Hepatic stellate cell (primary cell): ENCODE measurements at regions not wholly inside any gene's neighbourhood (a gene's known extent, or its start where the extent isn't known, plus 50 kb on each side); places are given as distances from the start of the nearest gene placed in this dataset.

ENCODE experiments used
- DNase-seq: peaks from one replicate; pipeline ENCODE4 v3.0.0; 2011; ENCODE audit warnings: low spot score

DNA sequence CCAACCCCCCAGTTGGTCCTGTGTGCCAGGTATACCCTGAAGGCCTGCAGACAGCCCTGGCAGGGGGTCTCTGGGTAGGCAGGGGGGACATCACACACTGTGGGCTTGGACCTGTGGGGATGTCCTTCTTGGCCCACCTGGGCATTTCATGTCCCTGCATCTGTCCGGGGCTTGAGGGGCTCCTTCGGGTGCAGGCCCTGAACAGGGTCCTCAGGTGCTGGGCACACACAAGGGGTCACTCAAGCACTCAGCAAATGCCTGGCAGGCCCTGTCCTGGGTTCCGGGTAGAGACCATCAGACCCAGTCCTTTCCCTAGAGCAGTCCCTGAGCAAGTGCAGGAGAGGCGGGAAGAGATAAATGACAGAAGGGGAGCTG is 70.5 kb upstream of the WNT11 start:
- DNase-seq: no peak

DNA sequence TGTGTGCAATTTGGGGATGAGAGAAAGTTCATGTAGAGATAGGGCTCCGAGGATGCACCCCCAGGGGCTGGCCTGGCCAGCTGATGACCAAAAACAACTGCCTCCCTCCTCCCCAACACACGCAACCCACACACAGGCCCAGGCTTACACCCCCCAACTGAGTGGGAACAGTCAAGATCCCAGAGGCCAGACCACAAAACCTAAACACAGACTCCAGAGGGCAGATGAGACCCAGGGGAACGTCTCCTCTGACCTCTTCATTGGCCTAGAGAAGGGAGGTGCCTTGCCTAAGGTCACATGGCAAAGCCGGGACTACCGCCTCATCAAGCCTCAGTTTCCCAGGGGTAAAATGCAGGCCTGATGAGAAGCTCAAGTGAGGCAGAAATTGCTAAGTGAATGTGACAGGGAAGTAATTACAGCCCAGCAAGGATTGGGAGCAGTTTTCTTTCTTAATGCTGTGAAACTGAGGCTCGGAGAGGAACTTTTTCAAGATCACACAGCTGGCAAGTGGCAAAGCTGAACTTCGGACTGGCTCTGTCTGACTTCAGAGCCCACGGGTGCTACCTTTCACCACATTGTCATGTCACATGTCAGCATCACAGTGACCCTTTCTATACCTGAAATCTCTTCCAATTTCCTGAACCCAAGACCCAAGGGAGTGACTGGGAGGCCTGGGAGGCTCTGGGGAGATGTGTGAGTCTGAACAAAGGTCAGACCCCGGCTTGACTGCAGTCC is 69.9 kb upstream of the WNT11 start:
- DNase-seq: no peak

DNA sequence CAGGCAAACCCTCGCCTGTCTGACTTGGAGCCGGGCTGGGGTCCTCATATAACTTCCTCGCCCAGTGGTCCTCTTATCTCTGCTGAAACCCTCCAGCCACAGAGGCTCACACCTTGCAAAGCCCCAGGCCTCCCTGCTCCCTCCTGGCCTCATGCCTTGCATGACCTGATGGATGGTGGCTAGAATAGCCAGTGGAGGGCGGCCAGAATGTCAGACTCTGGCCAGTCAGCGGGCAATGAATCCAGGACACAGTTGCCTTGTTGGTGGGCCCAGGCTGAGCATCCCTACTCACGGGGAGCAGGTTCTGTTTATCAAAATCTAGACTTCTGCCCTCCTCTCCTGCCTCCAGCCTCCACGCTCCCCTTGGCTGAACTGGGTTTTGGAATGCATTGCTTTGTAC is 69.1 kb upstream of the WNT11 start:
- no peak for DNase-seq

DNA sequence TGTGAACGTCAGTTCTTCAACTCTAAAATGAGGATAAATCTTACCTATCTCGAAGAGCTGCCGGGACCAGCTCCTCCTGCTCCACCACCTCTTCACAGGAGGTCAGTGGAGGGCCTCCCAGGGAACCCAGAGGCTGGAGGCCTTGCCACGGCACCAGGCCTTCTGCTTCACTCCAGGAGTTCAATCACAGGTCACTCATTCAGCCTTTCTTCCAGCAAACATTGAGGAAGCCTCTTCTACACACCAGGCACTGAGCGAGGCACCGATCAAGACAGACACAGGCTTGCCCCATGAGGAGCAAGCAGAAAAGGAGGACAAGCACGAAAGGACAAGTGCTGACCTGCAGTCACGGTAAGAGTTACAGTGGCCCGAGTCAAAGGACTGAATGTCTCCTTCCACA is 64.8 kb upstream of the WNT11 start:
- no peak for DNase-seq

DNA sequence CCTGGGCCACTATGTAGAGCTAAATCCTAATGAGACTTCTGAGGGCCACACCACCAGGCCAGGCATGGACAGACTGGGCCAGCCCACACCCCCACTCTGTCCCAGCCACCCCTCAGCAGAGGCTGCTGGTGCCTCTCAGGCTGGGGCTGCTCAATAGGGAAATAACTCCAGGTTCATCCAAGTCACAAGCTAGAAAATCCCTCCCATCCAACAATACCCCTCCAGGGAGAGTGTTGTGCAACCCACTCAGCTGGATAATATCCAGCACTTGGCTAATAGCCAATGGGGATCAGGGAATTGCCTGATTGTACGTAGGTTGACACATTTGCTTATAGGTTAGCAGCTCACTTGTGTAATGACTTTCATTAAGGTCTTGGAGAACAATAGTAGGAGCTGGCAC is 64.1 kb upstream of the WNT11 start:
- DNase-seq: no peak

DNA sequence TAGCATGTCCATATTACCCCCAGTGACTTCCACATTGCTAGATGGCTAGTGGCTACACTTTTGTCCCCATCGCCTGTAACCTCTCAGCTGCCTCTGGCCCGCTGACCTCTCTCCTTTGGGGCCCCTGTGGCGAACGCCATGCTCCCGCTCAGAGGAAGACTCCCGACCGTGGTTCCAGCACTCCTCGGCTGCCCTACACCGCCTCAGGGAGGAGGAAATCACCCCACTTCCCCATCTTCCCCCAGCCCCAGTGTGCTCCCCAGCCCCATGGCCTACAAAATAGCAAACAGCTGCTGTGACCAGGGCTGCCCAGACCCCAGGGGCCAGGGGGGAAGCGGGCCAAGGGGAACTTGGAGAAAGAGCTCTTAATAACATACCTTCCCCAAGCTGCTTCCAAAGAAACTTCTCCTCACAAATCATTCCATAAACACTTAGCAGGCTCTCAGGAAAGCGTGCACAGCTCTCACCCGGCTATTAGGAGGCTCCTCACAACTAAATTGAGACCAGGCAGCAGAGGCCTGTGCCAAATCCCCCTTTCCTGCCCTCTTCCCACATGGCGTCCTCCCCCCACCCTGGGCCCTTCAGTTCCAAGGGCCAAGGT is 63.5 kb upstream of the WNT11 start:
- DNase-seq: no peak

DNA sequence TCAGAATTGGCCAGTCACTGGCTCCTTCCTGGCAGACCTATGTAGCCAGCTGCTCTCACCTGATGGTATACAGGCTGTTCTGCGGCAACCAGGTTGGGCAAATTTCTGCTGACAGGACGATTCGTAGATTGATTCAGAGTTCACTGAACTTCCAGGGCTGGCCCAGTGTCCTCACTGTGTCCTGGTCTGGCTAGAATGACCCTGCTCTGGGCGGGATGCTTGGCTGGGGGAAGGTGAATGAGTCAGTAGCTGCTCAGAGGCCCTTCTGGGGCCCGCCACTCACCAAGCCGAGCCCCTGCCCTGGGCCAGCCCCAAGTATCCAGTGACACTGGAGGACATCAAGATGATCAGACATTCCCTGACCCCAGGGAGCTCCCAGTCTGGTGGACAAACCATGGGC is 62.9 kb upstream of the WNT11 start:
- no peak for DNase-seq

DNA sequence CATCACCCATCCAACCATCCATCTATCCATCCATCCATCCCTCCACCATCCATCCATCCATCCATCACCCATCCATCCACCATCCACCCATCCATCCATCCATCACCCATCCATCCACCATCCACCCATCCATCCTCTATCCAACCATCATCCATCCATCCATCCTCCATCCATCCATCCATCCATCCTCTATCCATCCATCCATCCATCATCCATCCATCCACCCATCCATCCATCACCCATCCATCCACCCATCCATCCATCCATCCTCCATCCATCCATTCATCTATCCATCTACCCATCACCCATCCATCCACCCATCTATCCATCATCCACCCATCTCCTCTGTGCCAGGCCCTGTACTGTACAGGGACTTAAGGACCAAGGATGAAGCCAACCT is 62.2 kb upstream of the WNT11 start:
- DNase-seq: no peak

DNA sequence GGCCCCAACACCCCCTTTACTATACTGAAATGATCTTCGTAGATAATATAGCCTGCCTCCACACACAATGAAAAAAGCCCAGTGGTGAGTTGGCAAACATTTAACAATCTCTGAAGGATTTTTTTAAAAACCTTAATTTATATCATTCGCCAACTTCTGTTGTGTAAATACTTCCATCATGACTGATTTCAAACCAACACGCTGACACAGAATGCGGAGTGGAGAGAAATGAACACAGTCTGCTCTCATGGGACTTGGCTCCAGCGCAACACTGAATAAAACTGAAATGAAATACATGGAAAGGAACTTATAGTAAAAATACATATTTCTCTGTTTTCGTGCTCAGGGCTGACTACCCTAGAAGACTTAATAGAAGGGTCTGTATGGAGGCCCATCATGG is 61.3 kb upstream of the WNT11 start:
- DNase-seq: no peak

DNA sequence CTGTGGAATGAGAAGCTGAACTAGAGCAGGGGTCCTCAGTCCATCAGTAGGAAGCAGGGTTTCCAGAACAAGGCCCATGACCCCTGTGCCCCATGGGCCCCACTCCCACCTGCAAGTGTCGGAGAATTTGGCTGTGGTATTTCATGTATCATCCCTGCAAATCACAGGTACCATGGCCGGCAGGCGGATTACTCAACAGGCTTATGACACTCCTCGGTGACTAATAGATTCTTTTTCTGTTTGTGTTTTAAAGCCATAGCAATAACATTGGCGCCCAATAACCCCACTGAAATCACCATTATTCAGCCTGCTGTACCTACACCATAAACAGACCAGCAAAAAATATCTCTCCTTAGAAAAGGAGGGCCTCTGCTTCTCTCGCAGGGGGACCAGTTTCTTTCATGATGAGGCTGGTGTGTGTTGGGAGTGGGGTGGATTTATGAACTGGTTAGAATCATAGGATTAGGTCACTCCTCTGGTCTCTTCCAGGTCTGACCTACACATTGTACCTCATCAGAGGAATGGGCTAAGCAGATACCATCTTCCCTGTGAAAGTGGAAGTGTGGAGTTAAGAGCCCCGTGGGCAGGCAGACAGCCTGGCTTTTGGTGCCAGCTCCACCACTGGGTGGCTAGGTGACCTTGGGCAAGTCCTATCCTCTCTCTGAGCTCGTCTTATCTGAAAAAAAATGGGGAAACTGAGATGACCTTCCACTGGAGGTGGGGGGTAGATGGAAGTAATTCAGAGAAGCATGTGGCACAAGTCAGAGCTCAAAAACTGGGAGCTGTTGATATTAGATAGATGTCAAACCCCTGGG is 60.2 kb upstream of the WNT11 start:
- DNase-seq: peak; percentile 82

DNA sequence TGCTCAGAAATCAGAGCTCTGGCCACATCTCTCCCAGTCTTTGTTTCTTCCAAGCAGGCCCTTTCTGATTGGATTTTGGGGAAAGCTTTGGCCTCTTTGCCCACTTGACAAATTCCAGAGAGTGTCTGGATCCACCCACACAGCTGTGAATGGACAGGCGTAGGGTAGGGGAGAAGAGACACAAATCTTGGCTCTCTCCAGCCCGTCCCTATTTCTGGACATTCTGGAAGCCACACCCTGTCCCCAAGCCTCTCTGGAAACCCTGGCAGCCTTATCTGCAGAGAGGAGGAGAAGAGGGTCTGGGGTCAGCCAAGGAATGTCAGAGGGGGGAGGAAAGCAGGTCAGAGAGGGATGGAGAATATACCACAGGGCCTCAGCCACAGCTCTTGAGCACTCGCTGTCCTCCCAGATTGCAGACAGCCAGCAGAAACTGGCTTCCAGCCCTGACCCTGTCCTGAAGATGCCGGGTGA is 59.5 kb upstream of the WNT11 start:
- DNase-seq: no peak

DNA sequence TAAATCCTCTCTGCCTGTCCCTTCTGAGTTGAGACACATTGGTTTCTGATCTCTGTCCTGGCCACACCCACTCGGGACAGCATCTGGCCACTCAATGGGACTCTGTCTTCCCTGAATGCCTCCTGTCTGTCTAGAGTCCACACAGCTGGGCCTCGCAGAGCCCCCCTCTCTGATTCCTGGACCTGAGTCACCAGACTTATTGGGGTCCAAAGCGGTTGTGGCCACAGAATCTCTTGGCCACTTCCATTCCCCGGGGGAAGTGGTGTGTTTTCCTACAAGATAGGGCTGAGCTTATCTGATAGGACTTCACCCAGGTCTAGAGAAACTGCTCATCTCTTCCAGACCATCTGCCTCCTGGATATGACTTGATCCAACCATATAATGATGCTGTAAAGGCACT is 57.4 kb upstream of the WNT11 start:
- no peak for DNase-seq

DNA sequence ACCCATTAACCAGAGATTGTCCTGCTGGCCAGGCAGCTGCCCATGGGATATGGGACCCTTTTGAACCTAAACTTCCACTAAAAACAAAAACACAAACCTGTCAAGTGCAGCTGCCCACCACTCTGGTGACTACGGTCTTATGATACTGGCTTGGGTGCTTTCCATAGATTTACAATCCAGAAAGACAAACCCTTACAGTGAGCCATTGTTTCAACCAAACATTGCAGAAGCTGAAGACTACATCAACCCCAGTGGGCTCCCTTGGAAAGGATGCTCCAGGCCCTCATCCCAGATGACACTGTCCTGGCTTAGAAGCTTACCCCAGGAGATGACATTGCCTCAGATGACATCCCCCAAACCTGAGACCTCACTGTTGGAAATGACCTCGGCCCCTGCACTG is 56.9 kb upstream of the WNT11 start:
- DNase-seq: no peak

DNA sequence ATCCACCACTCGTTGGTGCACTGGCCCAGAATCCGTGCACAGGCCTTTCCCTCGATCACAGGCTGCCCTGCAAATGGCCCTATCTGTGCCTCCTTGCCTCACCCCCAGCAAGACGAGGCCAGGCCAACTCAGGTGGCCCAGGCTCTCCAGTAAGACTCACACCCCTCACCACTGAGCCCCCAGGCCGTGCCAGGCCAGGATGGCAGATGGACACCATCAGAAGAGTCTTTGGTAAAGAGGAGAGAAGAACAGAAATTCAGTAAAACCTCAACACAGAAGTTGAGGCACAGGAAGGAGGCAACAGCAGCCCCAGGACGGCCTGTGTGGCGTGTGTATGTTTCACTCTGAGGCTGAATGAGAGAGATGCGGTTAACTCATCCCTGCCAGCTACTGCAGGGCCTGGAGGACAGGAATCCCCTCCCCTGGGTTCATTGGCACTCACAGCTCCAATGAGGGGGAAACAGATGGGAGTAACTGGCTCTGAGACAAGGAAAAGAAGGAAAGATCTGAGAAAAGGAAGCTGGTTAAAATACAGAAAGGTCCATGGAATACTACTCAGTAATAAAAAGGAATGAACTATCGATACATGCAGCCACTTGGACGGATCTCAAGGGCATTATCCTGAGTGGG is 54.1 kb upstream of the WNT11 start:
- DNase-seq: no peak

DNA sequence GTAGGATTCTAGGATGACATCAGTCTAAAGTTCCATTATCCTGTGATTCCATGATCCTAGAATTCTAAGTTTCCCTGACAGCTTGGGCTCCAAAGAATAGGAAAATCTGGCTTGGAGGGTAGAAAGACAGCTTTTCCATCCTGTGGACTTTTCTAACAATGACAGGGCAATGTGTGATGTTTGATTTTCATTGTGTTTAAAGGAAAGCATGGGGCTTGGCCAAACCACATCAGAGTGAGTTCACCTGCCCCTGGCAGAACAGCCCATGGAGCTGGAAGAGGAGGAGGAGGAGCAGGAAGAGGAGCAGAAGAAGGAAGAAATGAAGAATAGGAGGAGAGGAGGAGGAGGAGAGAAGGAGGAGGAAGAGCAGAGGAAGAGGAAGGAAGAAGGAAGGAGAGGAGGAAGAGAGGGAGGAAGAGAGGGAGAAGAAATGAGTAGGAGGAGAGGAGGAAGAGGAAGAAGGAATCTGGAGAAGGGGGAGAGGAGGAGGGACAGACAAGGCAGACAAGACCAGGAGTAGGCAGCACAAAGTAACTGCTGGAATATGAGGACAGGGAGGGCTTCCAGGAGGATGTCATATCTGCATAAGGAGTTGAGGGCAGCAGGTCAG is 53.1 kb upstream of the WNT11 start:
- no peak for DNase-seq

DNA sequence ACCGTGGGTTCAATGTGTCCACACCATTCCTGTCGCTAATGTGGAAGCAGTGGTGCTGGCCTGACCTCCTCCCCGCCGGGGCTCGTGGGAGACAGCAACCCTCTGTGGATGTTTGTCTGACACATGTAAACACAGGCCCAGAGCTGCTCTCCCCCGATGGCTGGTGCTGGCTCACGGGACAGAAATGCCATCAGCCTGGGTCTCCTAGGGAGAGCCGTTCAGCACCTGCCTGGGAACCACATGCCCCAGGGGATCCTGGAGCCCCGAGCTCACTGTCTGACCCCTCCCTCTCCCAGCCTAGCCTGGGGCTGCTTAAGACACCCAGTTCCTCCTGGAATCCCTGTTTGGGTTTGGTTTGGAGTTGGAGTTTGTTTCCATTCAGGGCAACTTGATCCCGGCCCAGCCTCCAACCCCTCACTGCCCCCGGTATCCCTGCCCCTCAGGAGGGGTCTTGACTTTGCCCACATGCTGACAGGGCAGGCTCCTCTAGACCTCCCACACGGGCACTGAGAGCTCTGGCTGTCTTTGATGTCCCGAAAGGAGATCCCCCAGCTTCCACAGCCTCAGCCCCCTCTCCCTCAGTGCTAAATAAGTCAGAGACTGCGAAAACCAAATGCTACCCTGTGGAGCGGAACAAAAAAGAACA is 50.9 kb upstream of the WNT11 start:
- no peak for DNase-seq

DNA sequence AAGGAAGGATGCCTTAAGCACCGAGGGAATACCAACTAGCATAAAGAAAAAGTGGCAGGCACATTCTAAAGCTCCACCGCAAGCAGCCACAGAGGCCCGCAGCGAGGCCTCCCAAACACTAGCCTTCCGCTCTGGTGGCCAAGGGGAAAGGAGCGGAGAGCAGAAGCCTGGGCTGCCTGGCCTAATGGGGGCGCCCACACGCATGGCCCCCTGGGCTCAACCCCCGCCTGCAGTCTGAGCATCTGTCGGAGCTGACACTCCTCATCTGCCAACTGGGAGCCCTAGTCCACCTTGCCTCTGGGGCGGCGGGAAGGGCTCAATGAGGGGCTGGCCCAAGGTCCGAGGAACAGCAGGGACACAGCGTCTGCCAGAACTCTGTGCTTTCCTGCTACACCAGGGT is 50.1 kb upstream of the WNT11 start:
- DNase-seq: no peak
